SK-N-MC (cell line): ENCODE measurements at regions not wholly inside any gene's neighbourhood (a gene's known extent, or its start where the extent isn't known, plus 50 kb on each side); places are given as distances from the start of the nearest gene placed in this dataset.

Experiments
- EZH2 ChIP-seq: fragments of 200-600 bp; sonication (generic); IDR thresholded peaks from one replicate; pipeline ENCODE4 v1.6.1; 2017; ENCODE audit warnings: antibody characterized with exemption
- POLR2AphosphoS5 ChIP-seq: IDR thresholded peaks from 2 replicates; pipeline ENCODE4 v1.6.1; 2012; ENCODE audit warnings: mild to moderate bottlenecking, low read depth, low read length, borderline replicate concordance

DNA sequence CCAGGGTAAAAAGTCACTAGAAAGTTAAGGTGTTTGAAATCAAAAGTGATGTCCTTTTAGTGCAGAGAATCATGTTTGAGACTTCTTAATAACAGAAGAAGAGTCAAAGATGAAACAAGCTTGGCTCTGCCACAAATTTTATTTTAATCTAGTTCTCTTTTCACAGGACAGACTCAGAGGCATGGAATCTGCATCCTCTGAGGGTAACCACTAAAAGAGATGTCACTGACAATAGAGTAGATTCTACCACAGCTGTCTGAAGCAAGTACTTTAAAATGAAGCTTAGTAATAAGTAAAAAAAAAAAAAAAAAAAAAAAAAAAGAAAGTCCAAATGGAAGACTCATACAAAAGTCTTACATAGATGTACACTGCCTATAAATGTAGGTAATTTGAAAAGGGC lies 519.7 kb upstream of the PRMT6 start:
- no peak for TF ChIP-seq POLR2AphosphoS5
- TF ChIP-seq EZH2 = no peak
